NCI-H2171 treated with DMSO at 0.1 percent for 48 hours (cell line): ENCODE measurements at regions not wholly inside any gene's neighbourhood (a gene's known extent, or its start where the extent isn't known, plus 50 kb on each side); places are given as distances from the start of the nearest gene placed in this dataset.

ENCODE experiments used
- DNase-seq: peaks from one replicate; lab custom pipeline; 2025; lab: John Stamatoyannopoulos, UW

DNA sequence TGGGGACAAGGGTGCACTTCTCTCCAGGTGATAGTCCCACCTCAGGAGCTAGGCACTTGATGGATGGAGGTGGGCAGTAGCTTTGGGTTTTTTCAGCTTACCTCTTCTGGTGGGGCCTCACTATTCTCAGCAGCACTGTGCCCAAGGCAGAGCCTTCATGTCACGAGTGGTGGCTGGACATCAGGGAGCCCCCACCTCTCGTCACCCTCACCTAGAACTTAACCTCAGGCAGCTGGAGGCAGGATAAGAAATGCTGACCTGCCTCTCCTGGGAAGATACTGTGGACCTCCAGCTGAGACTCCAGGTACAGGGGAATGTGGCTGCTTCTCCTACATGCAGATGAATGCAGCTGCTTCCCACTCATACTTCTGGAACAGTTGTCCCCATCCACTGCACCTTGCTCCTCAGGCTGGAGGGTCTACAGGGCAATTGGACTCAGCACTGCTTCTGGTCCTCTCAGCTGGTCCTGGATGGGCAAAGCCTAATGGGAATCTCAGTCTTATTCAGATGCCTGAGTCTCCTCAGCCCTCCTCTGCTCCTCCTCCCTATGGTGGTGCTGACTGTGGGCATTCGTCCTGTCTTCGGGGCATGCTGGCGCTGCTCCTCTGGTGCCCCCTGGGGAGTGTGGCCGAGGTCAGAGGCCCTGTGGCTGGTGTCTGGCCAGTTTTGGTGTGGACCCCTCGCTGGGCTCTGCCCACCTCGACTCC is 129.9 kb downstream of the KLF13 start:
- DNase-seq, result no peak

DNA sequence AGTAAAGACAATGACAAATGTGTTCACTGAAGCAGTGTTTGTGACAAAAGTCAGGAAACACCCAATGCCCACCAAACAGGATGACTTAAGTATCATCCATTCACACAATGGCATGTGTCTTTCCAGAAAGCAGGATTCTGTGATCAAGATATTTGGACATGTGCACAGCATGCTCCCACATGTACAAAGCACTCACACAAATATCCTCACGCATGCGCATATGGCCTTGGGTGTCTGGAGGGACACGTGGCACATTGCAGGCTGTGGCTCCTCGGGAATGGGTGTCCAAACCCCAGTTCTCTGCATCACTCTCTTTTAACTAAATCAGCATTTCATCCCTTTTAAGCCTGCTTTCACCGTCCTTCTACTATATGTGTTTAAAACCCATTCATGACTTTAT is 130.5 kb downstream of the KLF13 start:
- DNase-seq, result no peak

DNA sequence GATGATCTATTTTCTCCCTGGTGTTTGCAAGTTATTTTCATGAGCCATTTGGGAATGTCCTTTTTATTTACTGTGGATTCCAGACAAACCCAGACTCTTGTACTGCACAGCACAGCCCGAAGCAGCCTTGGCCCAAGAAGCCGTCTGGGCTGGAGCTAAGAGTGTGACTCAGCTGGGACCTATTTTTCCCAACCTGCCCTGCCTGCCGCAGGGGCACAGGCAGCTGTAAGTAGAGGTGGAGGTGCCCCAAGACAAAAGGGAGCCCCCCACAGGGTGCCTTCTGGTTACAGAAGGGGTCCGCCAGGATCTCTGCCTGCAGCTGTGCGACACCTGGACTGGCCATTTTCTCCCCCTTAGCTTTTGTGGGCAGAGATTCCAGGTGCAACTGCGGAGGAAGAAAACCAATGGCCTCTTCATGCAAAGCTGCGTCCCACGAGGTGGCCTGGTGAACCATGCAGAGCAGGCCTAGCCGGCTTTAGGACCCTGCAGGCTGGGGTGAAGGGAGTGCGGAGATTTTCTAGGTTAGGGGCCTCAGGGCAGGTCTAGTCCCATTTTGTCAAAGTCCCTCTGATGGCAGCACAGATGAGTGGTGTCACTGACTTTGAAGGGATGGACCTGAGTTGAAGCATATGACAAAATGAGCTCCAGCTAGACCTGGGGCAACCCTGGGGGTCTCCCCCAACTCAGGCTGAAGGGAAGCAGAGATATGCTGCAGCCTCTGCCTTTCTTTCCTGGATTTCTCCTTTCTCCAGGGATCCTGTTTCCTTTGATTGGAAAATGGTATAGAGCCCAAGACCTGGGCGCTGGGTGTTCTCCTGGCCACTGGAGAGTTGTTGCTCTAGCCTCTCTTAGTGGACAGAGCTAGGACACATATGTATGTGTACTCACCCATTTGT is 131.2 kb downstream of the KLF13 start:
- DNase-seq, result no peak

DNA sequence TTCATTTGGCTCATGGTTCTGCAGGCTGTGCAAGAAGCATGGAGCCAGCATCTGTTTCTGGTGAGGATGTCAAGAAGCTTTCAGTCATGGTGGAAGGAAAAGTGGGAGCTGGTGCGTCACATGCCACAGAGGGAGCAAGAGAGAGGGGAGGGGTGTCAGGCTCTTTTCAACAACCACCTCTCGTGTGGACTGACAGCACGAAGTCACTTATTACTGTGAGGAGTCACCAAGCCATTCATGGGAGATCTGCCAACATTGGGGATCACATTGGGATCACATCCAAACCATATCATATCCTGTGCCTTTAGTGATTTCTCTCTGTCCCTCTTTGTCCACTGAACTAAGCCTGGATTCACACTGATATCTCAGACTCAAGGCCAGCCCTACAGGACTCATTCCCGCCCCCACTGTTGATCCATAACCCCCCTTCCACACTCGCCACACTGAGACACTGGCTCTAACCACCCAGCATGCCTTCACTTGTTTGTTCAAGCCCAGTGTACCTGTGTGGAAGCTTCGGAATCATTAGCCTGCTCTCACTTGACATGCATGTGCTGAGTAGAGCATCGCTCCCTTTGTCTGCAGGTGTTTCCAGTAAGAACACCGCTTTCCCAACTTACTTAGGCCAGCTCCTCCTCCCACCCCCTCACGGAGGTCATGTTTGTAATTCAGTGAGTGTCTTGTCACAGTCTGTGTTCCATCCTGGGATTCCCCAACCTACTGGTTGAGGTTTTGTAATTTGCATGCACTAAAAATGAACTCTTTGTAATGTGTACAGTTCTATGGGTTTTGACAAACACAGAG is 132.2 kb downstream of the KLF13 start:
- DNase-seq, result no peak

DNA sequence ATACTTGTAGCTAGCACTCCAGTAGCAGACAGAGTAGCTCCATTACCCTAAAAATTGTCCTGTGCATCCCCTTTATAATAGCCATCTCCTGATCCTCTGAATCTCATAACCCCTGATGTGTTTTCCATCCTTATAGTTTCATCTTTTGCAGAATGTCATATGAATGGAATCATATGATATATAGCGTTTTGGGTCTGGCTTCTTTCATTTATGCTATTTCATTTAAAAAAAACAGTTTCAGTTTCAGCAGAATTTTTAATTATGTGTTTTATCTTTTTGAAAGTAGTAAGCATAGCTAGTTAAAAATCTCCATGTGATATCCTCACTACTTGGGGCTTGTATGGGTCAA is 132.7 kb downstream of the KLF13 start:
- DNase-seq, result no peak

DNA sequence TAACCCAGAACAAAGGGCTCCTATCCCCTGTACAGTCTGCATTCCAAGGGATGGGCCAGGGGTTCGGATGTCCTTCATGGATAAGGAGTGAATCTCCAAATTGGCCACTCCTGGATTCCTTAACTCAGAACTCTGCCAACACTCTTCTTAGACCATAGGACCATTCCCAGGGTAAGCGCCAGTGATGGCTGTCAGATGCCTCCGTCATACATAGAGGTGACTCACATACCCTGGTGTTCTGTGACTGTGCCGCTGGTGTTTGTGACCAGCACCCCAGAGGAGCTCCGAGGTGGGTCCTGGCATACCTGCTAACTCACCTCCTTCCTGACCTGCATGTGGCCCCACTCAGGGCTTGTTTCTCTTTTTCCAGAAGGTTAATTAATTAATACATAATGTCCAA is 134.7 kb downstream of the KLF13 start:
- DNase-seq, result no peak

DNA sequence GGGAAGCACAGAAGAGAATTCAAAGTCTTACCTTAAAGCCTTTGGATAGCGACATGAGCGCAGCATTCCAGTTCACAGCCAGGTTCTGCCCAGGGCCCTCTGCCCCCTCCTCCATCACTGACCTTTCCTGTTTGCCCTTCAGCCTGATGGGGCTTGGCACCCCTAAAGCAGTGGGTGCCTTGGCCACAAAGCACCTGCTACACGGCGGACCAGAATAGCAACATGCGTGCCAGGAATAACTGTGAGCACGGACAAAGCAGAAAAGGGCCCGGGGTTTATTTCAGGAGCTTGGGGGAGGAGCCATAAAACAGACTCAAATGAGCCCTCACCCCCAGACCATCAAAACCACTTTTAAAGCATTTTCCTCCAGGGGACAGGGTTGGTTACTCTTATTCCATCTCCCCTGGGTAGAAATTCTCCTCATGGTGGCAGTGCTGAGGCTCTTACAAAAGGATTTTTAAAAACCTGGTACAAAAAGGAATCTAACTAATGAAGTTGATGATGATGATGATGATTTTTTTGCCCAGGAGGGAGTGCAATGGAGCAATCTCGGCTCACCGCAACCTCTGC is 135.4 kb downstream of the KLF13 start:
- DNase-seq, result no peak

DNA sequence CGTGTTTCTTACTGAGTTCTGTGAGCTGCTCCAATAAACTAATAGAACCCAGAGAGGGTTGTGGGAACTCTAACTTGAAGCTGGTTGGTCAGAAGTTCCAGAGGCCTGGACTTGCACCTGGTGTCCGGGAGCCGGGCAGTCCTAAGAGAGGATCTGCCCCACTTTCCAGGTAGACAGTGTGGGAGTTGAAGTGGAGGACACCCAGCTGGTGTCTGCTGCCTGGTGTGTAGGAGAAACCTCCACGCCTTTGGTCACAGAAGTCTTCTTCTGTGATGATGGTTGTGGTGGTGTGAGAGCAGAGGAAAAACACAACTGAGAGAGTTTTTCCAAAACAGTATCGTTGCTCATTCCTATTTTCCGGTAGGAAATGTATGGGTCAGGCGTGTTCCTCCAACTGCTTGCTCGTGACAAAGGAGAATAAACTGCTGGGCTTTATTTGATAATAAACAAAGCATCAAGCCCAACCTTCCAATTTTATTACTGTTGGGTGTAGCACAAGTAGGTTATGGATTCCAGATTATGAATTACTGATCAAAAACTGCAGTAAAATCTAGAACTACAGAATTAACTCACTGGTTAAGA is 137.0 kb downstream of the KLF13 start:
- no peak for DNase-seq

DNA sequence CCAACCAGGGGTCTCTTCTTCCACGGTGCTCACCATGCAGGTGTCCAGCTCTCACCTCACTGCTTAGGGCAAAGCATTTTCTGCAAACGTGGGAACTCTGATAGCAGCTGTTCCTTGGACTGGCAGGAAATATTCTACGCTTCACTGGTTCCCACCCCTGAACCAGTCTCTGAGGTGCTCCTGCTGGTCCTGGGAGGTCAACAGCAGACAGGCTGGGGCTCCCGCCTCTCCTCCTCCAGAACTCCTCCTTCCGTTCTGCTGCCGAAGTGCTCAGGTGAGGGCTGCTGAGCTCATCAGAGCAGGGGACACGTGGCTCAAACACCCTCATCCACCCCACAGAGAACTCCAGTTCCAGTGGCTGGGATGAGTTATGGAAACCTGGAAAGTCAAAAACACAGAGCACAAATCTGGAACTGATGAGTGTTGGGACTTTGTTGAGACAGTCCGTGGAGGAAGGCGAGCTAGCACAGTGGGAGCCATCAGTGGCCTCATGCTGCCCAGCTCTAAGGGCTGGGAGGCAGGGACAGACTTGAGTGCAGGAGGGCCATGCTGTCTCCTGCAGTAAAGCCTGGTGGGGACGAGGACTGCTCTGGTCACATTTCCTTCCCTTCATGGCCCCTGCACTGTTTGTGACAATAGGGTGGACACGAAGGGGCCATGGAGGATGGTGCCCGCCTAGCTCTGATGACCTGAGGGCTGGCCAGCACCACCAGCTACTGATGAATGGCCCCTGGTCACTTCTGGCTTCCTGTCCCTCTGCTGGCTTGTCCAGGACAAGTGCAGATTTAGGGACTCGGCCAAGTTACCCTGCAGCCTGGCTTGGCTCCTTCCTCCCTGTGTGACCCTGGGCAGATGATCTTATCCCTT is 137.8 kb downstream of the KLF13 start:
- DNase-seq, result peak; percentile 40

DNA sequence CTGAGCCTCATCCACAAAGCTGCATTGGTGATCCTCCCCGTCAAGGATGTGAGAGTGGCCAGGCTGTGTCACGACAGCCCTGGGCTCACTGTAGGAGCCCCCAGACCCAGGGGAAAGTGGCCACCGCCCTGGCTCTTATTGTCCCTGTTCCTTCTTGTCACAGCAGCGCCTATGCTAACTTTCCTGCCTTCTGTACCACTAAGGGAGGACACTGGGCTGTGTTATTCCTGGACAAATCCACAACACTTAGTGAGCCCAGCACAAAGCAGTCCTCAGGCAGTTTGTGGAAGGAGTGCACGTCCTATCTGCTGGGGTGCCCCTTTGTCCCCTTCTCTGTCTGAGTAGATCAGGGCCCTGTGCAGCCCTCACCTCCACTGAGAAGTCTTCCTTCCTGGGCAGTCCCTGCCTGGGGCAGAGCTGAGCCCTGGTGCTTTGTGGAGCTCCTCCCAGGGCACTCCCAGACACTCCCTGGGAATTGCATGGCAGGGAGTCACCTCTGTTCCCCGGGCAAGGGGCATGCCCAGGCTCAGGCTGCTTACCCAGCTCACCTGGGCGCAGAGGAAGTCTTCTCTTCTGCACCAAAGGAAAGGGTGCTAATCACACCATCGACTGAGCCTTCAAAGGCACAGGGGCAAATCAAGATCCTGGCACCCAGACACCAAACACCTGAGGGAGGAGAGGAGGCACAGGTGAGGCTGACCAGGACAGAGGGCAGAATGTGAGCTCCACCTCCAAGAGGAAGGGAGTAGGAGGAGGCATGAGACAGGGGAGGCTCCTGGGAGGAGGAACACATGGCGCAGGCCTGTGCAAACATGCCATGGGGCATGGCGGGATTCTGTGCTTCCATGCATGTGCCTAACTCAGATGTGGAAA is 138.7 kb downstream of the KLF13 start:
- DNase-seq, result peak; percentile 69

DNA sequence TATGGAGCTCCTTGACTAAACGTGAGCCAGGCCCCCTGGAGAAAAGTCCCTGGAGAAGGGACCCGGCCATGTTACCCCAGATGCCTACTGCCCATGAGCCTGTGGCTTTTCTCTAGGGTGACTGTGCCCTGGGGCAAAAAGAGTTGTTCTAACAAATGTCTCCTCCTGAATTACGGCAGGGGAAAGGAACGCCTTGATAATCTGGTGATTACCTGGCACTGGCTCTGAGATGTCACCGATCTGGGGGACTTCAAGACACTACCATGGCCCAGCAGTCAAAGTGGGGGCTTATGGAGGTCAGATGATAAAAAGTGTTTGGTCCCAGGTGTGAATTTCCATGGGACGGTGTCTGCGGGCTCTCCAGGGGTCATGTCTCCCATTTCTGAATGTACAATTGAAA is 140.7 kb downstream of the KLF13 start:
- DNase-seq, result no peak

DNA sequence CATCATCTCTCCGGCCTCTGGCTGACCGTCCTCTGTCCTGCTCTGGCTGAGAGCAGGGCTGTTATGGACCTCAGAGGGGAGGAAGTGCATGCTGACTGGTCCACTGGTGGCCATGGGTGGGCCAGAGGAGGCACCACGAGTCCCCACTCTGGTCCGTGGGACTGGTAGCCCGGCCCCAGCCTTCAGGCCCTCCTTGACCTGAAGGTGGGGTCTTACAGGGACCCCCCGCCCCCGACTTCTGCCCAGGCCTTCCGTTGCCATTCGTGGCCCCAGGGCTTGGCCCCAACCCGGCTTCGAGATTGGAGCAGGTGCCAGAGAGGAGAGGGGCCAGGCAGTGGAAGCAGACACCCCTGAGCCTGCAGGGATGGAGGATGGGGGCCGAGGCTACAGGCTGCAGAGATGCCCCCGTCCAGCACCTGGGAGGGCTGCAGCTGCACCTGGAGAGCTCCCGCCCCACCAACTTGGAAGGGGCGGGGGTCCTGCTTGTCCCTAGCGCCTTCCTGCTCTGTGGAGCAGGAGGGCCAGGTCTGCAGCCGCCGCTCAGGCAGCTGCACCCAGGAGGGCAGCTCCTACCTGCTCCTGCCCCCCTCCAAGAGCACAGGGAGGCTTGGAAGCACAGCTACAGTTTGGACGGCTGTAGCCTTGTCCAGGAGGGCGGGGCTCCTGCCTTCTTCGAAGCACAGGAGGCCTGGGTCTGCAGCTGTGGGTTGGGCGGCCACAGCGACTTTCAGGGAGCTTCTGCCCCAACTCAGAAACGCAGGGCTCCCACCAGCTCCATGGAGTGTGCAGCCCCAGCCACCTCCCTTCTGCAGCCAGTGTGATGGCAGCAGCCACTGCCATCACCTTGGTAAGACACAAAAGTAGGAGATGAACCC is 142.5 kb downstream of the KLF13 start:
- DNase-seq, result no peak

DNA sequence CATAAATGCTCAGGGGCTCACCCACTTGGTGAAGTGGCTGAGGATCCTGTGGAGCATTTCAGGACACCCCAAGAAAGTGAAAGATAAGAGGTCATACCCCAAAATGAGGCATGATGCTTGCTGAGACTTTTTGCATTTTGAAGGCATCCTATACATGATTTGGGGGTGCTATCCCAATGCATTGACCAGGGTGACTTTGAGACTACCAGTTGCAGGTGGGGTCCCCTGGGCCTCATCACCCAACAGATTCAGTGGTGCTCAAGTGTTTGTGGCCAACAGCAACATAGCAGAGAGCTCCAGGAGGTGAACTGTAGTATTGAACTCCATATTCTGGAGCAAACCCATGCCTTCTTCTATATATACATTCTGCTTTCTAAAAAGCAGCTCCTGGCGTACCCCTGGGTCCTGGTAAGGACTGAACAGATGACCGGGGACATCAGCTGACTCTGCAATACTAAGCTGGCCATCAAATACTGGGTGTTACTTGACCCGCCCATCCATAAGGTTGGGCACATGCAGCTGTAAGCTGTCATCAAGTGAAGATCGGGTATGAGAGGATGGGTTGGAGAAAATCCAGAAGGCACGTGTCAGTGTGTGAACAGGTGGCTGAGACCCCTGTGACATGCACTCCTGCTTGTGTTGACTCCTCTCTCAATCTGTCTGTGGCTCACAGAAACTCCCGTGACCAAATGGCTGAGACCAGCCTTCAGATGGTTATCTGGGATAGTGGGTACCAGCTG is 143.3 kb downstream of the KLF13 start:
- peak; percentile 49 for DNase-seq

DNA sequence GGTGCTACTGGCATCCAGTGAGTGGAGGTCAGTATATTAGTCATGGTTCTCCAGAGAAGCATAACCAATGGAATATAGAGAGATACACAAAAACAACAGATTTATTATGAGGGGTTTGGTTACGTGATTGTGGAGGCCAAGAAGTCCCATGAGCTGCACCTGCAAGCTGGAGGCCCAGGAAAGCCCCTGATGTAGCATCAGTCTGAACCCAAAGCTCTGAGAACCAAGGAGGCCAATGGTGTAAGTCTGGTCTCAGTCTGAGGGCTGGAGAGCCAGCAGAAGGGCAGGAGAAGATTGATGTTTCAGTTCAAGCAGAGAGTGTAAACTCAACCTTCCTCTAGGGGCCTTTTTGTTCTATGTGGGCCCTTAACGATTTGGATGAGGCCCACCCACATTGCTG is 144.1 kb downstream of the KLF13 start:
- DNase-seq, result no peak

DNA sequence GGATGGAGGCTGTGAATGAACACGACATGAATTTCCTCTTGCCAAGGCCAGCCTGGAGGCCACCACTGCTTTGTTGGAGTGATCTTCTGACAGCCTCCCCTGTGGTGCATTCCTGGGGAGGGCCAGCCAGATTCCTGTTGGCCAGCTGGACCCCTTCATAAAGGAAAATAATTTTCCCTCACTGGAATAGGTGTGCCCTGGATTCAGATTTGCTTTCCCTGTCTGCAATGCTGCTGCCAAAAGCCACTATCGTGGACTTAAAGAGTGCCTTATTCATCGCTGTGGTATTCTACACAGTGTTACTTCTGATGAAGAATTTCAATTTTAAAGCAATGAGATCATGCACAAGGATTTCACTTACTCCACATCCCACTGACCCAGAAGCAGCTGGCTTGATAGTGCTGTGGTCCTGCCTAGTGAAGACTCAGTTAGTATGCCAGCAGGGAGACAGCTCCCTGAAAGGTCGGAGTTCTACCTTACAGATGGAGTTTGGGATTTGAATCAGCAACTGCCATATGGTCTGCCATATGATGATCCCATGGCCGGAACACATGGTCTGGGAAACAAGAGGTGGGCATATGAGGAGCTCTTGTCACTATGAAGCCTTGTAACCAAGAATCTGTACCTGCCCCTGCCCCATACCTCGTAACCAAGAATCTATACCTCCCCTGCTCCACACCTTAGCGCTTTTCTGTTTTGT is 145.2 kb downstream of the KLF13 start:
- peak; percentile 89 for DNase-seq

DNA sequence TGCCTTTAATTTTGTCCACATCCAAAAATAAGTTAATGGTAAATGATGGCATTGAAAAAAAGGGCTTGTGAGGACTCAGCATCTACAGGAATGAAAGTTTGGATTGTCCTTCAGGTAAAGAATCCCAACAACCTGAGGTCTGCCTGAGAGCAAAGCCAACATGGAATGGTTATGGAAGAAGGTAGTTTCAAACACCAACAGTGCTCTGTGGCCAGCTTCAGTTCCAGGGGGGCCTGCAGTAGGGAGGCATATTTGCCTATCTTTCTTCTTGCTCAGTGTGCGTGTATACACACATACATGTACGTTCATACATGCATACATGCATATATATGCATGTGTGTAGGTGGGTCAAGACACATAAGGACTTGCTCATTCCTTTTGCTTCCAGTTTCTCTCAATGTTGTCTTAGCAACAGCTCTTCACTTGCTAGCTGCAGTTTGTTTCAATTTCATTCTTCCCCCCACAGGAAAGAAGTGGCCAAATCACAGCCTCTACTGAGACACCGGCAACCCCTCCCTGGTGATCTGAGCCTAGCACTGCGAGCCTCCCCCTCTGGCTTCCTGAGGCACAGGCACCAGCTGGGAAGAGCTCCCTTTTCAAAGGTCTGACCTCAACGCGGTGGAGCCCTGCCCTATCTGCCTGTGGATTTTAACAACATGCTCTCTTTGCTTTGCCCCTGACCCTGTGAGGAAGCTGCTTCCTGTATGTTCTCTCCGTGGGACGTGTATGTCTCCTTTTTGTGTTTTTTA is 146.2 kb downstream of the KLF13 start:
- DNase-seq, result peak; percentile 50
